Psoas muscle (tissue), 7 donors: ENCODE measurements at regions not wholly inside any gene's neighbourhood (a gene's known extent, or its start where the extent isn't known, plus 50 kb on each side); places are given as distances from the start of the nearest gene placed in this dataset.

Source experiments
- ATAC-seq, 4 donors: fragments of 200-7000 bp; cut with Tn5 transposase; one replicate each; pipeline ENCODE4 v1.9.1; 2020; ENCODE audit warnings: moderate library complexity in 3 of 4, mild to moderate bottlenecking in 2 of 4
- DNase-seq, 2 donors: peaks; one replicate each; pipeline ENCODE4 v3.0.0-alpha.2; 2020
- H3K27ac ChIP-seq: fragments of 200-600 bp; one replicate; pipeline ENCODE4 v1.8.0; 2022
- H3K27me3 ChIP-seq, 3 donors: fragments of 200-600 bp in 1 of 3; one replicate each; pipeline versions ENCODE4 v1.6.1 to v1.8.0; 2013 to 2022; ENCODE audit warnings: low read length in 2 of 3, mild to moderate bottlenecking in 2 of 3, moderate library complexity in 1 of 3; ENCODE audit not compliant: insufficient read depth in 3 of 3
- H3K36me3 ChIP-seq, 2 donors: fragments of 200-600 bp in 1 of 2; one replicate each; pipeline versions ENCODE4 v1.6.1 to v1.8.0; 2013 to 2022; ENCODE audit warnings: low read depth in 1 of 2, mild to moderate bottlenecking in 1 of 2, moderate library complexity in 1 of 2; ENCODE audit not compliant: insufficient read depth in 1 of 2
- H3K4me1 ChIP-seq: fragments of 200-600 bp; one replicate; pipeline ENCODE4 v1.8.0; 2022
- H3K4me3 ChIP-seq: fragments of 200-600 bp; one replicate; pipeline ENCODE4 v1.8.0; 2022; ENCODE audit warnings: mild to moderate bottlenecking
- H3K9me3 ChIP-seq: fragments of 200-600 bp; one replicate; pipeline ENCODE4 v1.8.0; 2022
- WGBS, 3 donors: extraction: QIAGEN DNeasy Blood & Tissue Kit; methylation state at CpG; one replicate each; pipeline versions ENCODE4 v1.1.6 to v1.1.7; 2013; 5-methylcytosine and 5-hydroxymethylcytosine counted together
- intact Hi-C, 2 donors: fragments of 100-400 bp; cut with DNase I; formaldehyde crosslinking; loops; one replicate each; pipeline versions ENCODE4 v1.11.0 to v1.14.2; 2022
- TF ChIP-seq, protein P1 (sequence below): fragments of 200-600 bp; IDR thresholded peaks from one replicate; pipeline ENCODE4 v1.8.0; 2022; ENCODE audit warnings: antibody characterized with exemption
- donor health status: healthy with polysubstance abuse.
- donor health status: DM: no; HTN: no; CAD: no; lungs with moderate emphysema.
- donor health status: Bipolar disorder and iron deficiency.
- donor health status: healthy.
- donor health status: DM: yes; HTN: yes; CAD: no.
- donor health status: DM: no; HTN: no; CAD: no.
- donor health status: DM: yes; HTN: yes; CAD: no.

DNA sequence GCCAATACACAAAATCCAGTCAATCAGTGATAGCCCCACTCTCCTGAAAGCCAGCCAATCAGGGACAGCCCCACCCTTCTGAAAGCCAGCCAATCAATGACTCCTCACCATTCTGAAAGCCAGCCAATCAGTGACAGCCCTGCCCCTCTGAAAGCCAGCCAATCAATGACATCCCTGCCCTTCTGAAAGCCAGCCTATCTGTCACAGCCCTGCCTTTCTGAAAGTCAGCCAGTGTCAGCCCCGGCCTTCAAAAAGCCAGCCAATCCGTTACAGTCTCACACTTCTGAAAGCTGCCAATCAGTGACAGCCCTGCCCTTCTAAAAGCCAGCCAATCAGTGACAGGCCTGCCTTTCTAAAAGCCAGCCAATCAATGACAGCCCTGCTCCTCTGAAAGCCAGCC lies 95.9 kb upstream of the HDAC4 start:
- no peak overlapping the region for H3K4me3 ChIP-seq
- no peaks in the 10 kb centered on the region for H3K9me3 ChIP-seq
- DNase-seq (no peak), ATAC-seq (no peak)
- intact Hi-C loops: no loop called here
- 71 to 85% (median 84%) methylated on average over 2 of the region's 2 CpGs for WGBS, 3 donors
- no peak overlapping the region for H3K27ac ChIP-seq
- TF ChIP-seq, protein P1, sequence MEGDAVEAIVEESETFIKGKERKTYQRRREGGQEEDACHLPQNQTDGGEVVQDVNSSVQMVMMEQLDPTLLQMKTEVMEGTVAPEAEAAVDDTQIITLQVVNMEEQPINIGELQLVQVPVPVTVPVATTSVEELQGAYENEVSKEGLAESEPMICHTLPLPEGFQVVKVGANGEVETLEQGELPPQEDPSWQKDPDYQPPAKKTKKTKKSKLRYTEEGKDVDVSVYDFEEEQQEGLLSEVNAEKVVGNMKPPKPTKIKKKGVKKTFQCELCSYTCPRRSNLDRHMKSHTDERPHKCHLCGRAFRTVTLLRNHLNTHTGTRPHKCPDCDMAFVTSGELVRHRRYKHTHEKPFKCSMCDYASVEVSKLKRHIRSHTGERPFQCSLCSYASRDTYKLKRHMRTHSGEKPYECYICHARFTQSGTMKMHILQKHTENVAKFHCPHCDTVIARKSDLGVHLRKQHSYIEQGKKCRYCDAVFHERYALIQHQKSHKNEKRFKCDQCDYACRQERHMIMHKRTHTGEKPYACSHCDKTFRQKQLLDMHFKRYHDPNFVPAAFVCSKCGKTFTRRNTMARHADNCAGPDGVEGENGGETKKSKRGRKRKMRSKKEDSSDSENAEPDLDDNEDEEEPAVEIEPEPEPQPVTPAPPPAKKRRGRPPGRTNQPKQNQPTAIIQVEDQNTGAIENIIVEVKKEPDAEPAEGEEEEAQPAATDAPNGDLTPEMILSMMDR: no peak
- H3K27me3 ChIP-seq: peaks cover 0 to 5% (median 4%) of the 10 kb centered on the region in 3 donors
- H3K4me1 ChIP-seq: peaks cover 4% of the 10 kb centered on the region
- no peaks in the 10 kb centered on the region for H3K36me3 ChIP-seq

DNA sequence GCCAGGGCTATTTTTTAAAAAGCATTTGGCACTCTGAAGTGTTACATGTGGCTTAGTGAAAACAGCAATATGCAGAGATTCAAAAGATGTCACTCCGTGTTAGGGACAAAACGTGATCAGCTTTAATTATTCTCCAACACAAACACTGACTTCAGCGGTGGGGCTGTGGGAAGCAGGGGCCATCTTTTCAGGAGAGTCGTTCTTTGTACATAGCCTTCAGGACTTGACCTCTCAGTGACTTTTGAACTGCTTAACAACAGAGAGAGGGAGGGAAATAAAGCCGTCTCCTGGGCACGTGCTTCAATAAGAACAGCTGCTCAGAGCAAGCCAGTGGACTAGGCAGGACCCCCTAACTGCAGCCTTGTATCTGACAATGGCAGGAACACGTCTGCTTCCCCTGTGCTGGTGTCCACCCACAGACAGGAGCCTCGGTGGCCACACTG lies 95.0 kb upstream of the HDAC4 start:
- peaks cover 0 to 5% (median 4%) of the 10 kb centered on the region in 3 donors for H3K27me3 ChIP-seq
- DNase-seq: no peak
- no peaks in the 10 kb centered on the region for H3K9me3 ChIP-seq
- intact Hi-C loops: no loop called here
- peaks cover 4% of the 10 kb centered on the region for H3K4me1 ChIP-seq
- TF ChIP-seq, protein P1: no peak
- no peak overlapping the region for H3K4me3 ChIP-seq
- no peak overlapping the region for H3K27ac ChIP-seq
- no peaks in the 10 kb centered on the region for H3K36me3 ChIP-seq
- no peak for ATAC-seq
- WGBS, 3 donors: 42 to 48% (median 48%) methylated on average over 8 of the region's 8 CpGs

DNA sequence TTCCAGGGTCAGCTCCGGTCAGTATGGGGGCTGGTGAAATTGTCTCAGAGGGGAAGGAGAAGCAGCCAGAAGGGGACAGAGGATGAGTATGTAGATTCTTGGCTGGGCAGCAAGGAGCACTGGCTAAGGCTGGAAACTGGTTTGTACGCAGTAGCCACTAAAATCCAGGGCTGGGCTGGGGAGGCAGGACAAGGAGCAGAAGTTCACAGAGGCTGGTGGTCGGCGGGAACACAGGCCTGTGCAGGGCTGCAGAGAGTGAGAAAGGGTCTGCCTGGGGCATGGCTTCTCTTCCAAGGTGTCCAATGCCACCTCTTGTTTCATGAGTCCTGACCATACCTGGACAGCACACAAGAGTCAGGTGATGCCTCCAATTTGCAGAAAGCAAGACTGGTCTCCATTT lies 94.4 kb upstream of the HDAC4 start:
- H3K4me3 ChIP-seq: no peak overlapping the region
- intact Hi-C loops: no loop called here
- no peak for DNase-seq
- H3K27me3 ChIP-seq: peaks cover 0 to 5% (median 4%) of the 10 kb centered on the region in 3 donors
- no peak overlapping the region for H3K27ac ChIP-seq
- H3K9me3 ChIP-seq: no peaks in the 10 kb centered on the region
- peaks cover 4% of the 10 kb centered on the region for H3K4me1 ChIP-seq
- no peak for ATAC-seq
- TF ChIP-seq, protein P1: no peak
- H3K36me3 ChIP-seq: no peaks in the 10 kb centered on the region
- 92 to 93% (median 92%) methylated on average over 4 of the region's 4 CpGs for WGBS, 3 donors

DNA sequence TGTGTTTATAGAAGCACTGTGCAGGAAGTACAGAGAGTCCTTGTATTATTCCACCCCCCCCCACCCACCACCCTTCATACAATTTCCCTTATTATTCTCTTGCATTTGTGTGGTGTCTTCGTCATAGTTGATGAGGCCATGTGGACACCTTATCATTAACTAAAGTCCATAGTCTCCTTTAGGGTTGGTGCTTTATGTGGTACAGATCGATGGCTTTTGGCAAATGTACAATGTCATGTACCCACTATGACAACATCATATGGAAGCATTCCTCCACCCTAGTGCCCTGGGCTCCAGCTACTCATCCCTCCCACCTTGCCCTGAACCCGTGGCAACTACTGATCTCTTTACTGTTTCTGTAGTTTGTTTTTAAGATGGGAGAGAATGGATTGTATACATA lies 93.8 kb upstream of the HDAC4 start:
- TF ChIP-seq, protein P1: no peak
- H3K27me3 ChIP-seq: peaks cover 0 to 5% (median 4%) of the 10 kb centered on the region in 3 donors
- H3K9me3 ChIP-seq: no peaks in the 10 kb centered on the region
- intact Hi-C loops: no loop called here
- ATAC-seq (no peak), DNase-seq (no peak)
- no peak overlapping the region for H3K27ac ChIP-seq
- no peaks in the 10 kb centered on the region for H3K36me3 ChIP-seq
- H3K4me3 ChIP-seq: no peak overlapping the region
- H3K4me1 ChIP-seq: no peaks in the 10 kb centered on the region
- 89 to 93% (median 90%) methylated on average over 3 of the region's 3 CpGs for WGBS, 3 donors

DNA sequence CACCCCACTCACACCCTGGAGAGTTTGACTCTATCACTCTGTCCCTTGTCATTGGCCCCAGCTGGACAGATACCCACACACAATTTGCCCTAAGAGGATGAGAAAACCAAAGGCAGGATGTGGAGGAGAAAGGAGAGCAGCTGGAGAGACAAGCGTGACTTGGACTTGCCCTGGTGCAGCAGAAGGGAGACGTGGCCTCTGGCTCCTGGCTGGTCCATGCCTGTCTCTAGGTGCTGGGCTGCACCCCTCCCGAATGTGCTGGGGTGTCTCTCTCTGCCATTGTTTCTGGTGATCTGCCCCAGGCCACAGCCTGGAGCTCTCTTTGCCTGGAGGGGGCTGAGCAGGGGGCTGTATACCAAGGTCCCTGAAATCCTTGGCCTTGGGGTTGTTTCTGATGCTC lies 88.7 kb upstream of the HDAC4 start:
- 67 to 81% (median 79%) methylated on average over 3 of the region's 3 CpGs for whole genome bisulfite sequencing, 3 donors
- Histone ChIP-seq H3K27me3 (no peaks in the 10 kb centered on the region), H3K36me3 (no peaks in the 10 kb centered on the region), H3K9me3 (no peaks in the 10 kb centered on the region), H3K4me3 (no peak overlapping the region), H3K4me1 (no peaks in the 10 kb centered on the region), H3K27ac (no peak overlapping the region)
- intact Hi-C loops: no loop called here
- ATAC-seq: no peak
- no peak for DNase-seq
- TF ChIP-seq, protein P1: no peak
